ENCODE measurements at regions not wholly inside any gene's neighbourhood (a gene's known extent, or its start where the extent isn't known, plus 50 kb on each side); places are given as distances from the start of the nearest gene placed in this dataset.

GRCh38 chr6:80540700-80541099 is 434.2 kb downstream of the BCKDHB start:
- TF ChIP-seq POLR2A (IDR thresholded peaks at IDR 0.05; ENCODE audit: extremely low read depth, insufficient read length) = no peak
- no peak for TF ChIP-seq MYC (IDR thresholded peaks at IDR 0.05; ENCODE audit: low read depth, low read length)
- no peak for TF ChIP-seq MAX (IDR thresholded peaks at IDR 0.05; ENCODE audit: low read depth, low read length)
- TF ChIP-seq CTCF (IDR thresholded peaks at IDR 0.05; ENCODE audit: low read depth, low read length) = no peak
- no peak for DNase-seq (ENCODE audit: low read depth)
- no peak overlapping the region for H3K4me3 ChIP-seq (ENCODE audit: low read depth, low read length)

GRCh38 chr6:80537118-80537972 is 430.9 kb downstream of the BCKDHB start:
- H3K4me3 ChIP-seq (ENCODE audit: low read depth, low read length) = no peak overlapping the region
- DNase-seq (ENCODE audit: low read depth) = no peak
- TF ChIP-seq POLR2A (IDR thresholded peaks at IDR 0.05; ENCODE audit: extremely low read depth, insufficient read length) = no peak

- H3K4me3 ChIP-seq (ENCODE audit: low read depth, low read length) = no peak overlapping the region
- no peak for DNase-seq (ENCODE audit: low read depth)
- TF ChIP-seq CTCF (IDR thresholded peaks at IDR 0.05; ENCODE audit: low read depth, low read length) = no peak
- no peak for TF ChIP-seq MYC (IDR thresholded peaks at IDR 0.05; ENCODE audit: low read depth, low read length)
- TF ChIP-seq MAX (IDR thresholded peaks at IDR 0.05; ENCODE audit: low read depth, low read length) = no peak
- TF ChIP-seq POLR2A (IDR thresholded peaks at IDR 0.05; ENCODE audit: extremely low read depth, insufficient read length) = no peak
Observed at GRCh38 chr6:80535914-80536565, 429.6 kb downstream of the BCKDHB start.

- no peak overlapping the region for H3K4me3 ChIP-seq (ENCODE audit: low read depth, low read length)
- no peak for DNase-seq (ENCODE audit: low read depth)
- TF ChIP-seq POLR2A (IDR thresholded peaks at IDR 0.05; ENCODE audit: extremely low read depth, insufficient read length) (no peak), MAX (IDR thresholded peaks at IDR 0.05; ENCODE audit: low read depth, low read length) (no peak), MYC (IDR thresholded peaks at IDR 0.05; ENCODE audit: low read depth, low read length) (no peak), CTCF (IDR thresholded peaks at IDR 0.05; ENCODE audit: low read depth, low read length) (no peak)
Observed at GRCh38 chr6:80531681-80532619, 425.5 kb downstream of the BCKDHB start.

GRCh38 chr6:80530103-80530502 is 423.6 kb downstream of the BCKDHB start:
- no peak overlapping the region for H3K4me3 ChIP-seq (ENCODE audit: low read depth, low read length)
- DNase-seq (ENCODE audit: low read depth) = no peak
- TF ChIP-seq CTCF (IDR thresholded peaks at IDR 0.05; ENCODE audit: low read depth, low read length) (no peak), MAX (IDR thresholded peaks at IDR 0.05; ENCODE audit: low read depth, low read length) (no peak), MYC (IDR thresholded peaks at IDR 0.05; ENCODE audit: low read depth, low read length) (no peak), POLR2A (IDR thresholded peaks at IDR 0.05; ENCODE audit: extremely low read depth, insufficient read length) (no peak)

Data from NB4 (cell line).